ENCODE measurements at regions not wholly inside any gene's neighbourhood (a gene's known extent, or its start where the extent isn't known, plus 50 kb on each side); places are given as distances from the start of the nearest gene placed in this dataset.

GRCh38 chr10:130773941-130774340 is 537.6 kb downstream of the TCERG1L start:
- intact Hi-C loops (cut with DNase I): no loop called here
- TF ChIP-seq, protein P1, sequence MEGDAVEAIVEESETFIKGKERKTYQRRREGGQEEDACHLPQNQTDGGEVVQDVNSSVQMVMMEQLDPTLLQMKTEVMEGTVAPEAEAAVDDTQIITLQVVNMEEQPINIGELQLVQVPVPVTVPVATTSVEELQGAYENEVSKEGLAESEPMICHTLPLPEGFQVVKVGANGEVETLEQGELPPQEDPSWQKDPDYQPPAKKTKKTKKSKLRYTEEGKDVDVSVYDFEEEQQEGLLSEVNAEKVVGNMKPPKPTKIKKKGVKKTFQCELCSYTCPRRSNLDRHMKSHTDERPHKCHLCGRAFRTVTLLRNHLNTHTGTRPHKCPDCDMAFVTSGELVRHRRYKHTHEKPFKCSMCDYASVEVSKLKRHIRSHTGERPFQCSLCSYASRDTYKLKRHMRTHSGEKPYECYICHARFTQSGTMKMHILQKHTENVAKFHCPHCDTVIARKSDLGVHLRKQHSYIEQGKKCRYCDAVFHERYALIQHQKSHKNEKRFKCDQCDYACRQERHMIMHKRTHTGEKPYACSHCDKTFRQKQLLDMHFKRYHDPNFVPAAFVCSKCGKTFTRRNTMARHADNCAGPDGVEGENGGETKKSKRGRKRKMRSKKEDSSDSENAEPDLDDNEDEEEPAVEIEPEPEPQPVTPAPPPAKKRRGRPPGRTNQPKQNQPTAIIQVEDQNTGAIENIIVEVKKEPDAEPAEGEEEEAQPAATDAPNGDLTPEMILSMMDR (IDR thresholded peaks at IDR 0.05): no peak

GRCh38 chr10:130774871-130775270 is 536.6 kb downstream of the TCERG1L start:
- Histone ChIP-seq H3K36me3 (no peaks in the 10 kb centered on the region), H3K27me3 (no peaks in the 10 kb centered on the region), H3K9ac (ENCODE audit: low read depth in 2 of 2, low read length in 2 of 2) (no peak overlapping the region), H3K4me1 (no peaks in the 10 kb centered on the region), H3K4me3 (no peak overlapping the region), H3K27ac (no peak overlapping the region), H3K9me3 (no peaks in the 10 kb centered on the region)
- intact Hi-C loops (cut with DNase I): no loop called here
- TF ChIP-seq, protein P1 (IDR thresholded peaks at IDR 0.05): no peak
- DNase-seq: no peak

More at GRCh38 chr10:130773941-130774340, 537.6 kb downstream of the TCERG1L start:
- no peak overlapping the region for H3K9ac ChIP-seq (ENCODE audit: low read depth in 2 of 2, low read length in 2 of 2)
- H3K27me3 ChIP-seq: no peaks in the 10 kb centered on the region
- H3K9me3 ChIP-seq: no peaks in the 10 kb centered on the region
- no peaks in the 10 kb centered on the region for H3K4me1 ChIP-seq
- H3K36me3 ChIP-seq: no peaks in the 10 kb centered on the region
- no peak for DNase-seq
- no peak overlapping the region for H3K4me3 ChIP-seq
- H3K27ac ChIP-seq: no peak overlapping the region

DNA sequence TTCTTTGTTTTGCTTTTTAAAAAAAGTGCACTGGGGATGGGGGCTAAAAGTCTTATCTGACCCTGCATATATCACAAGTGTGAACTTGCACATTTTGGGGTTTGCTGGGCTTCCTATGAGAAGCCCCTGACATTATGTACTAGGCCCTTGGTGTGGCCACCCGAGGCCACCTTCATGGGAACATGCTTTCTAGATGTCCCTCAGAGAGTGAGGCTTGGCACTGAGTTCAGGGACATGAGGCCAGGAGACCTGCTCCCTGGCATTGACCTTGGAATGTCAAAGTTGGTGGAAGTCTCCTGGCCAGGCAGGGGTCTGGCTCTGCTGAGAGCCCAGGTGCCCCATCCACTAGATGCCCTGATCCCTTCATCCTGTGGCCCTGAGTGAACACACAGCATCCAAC is 536.2 kb downstream of the TCERG1L start:
- H3K4me3 ChIP-seq: no peak overlapping the region
- no peak overlapping the region for H3K9ac ChIP-seq (ENCODE audit: low read depth in 2 of 2, low read length in 2 of 2)
- TF ChIP-seq, protein P1 (IDR thresholded peaks at IDR 0.05): no peak
- H3K9me3 ChIP-seq: no peaks in the 10 kb centered on the region
- no peak overlapping the region for H3K27ac ChIP-seq
- no peak for DNase-seq
- no peaks in the 10 kb centered on the region for H3K27me3 ChIP-seq
- H3K4me1 ChIP-seq: no peaks in the 10 kb centered on the region
- intact Hi-C loops (cut with DNase I): no loop called here
- no peaks in the 10 kb centered on the region for H3K36me3 ChIP-seq

GRCh38 chr10:130776724-130777123 is 534.8 kb downstream of the TCERG1L start:
- Histone ChIP-seq H3K4me1 (no peaks in the 10 kb centered on the region), H3K4me3 (no peak overlapping the region), H3K27me3 (no peaks in the 10 kb centered on the region), H3K9me3 (no peaks in the 10 kb centered on the region), H3K27ac (no peak overlapping the region), H3K9ac (ENCODE audit: low read depth in 2 of 2, low read length in 2 of 2) (no peak overlapping the region), H3K36me3 (no peaks in the 10 kb centered on the region)
- TF ChIP-seq, protein P1 (IDR thresholded peaks at IDR 0.05): no peak
- no peak for DNase-seq
- intact Hi-C loops (cut with DNase I): no loop called here

GRCh38 chr10:130777507-130778165 is 533.9 kb downstream of the TCERG1L start:
- intact Hi-C loops (cut with DNase I): no loop called here
- H3K4me1 ChIP-seq: no peaks in the 10 kb centered on the region
- no peak for DNase-seq

More at GRCh38 chr10:130777507-130778165, 533.9 kb downstream of the TCERG1L start:
- Histone ChIP-seq H3K9me3 (no peaks in the 10 kb centered on the region), H3K9ac (ENCODE audit: low read depth in 2 of 2, low read length in 2 of 2) (no peak overlapping the region), H3K4me3 (no peak overlapping the region), H3K36me3 (no peaks in the 10 kb centered on the region), H3K27ac (no peak overlapping the region), H3K27me3 (no peaks in the 10 kb centered on the region)
- TF ChIP-seq, protein P1 (IDR thresholded peaks at IDR 0.05): no peak
